Trophoblast cell (in vitro differentiated cells and primary cell): ENCODE measurements at regions not wholly inside any gene's neighbourhood (a gene's known extent, or its start where the extent isn't known, plus 50 kb on each side); places are given as distances from the start of the nearest gene placed in this dataset.
A peak's percentile ranks its signal among the peaks of the same experiment; 100 is the strongest.

ENCODE experiments used
- DNase-seq, 2 donors: peaks; one replicate each; pipeline ENCODE4 v3.0.0-alpha.2; 2016
- H2AFZ ChIP-seq: 2 replicates; pipeline ENCODE4 v1.6.1; 2013; ENCODE audit warnings: low read length, moderate library complexity, mild to moderate bottlenecking; ENCODE audit not compliant: insufficient read depth, poor library complexity
- H2AK5ac ChIP-seq: 2 replicates; pipeline ENCODE4 v1.6.1; 2013; ENCODE audit warnings: mild to moderate bottlenecking, low read length
- H2BK120ac ChIP-seq: 2 replicates; pipeline ENCODE4 v1.6.1; 2013; ENCODE audit warnings: low read length, mild to moderate bottlenecking, moderate library complexity; ENCODE audit not compliant: insufficient read depth, poor library complexity
- H2BK12ac ChIP-seq: 2 replicates; pipeline ENCODE4 v1.6.1; 2013; ENCODE audit warnings: mild to moderate bottlenecking, low read length, moderate library complexity
- H2BK5ac ChIP-seq: 2 replicates; pipeline ENCODE4 v1.6.1; 2013; ENCODE audit warnings: low read length, low read depth, moderate library complexity, mild to moderate bottlenecking; ENCODE audit not compliant: poor library complexity
- H3K14ac ChIP-seq: 2 replicates; pipeline ENCODE4 v1.6.1; 2013; ENCODE audit warnings: mild to moderate bottlenecking, low read length
- H3K18ac ChIP-seq: 2 replicates; pipeline ENCODE4 v1.6.1; 2013; ENCODE audit warnings: mild to moderate bottlenecking, low read length
- H3K23ac ChIP-seq: 2 replicates; pipeline ENCODE4 v1.6.1; 2013; ENCODE audit warnings: low read length
- H3K27ac ChIP-seq: 2 replicates; pipeline ENCODE4 v1.5.1; 2013; ENCODE audit warnings: low read depth, mild to moderate bottlenecking, inconsistent platforms, low read length, moderate library complexity
- H3K27me3 ChIP-seq: 2 replicates; pipeline ENCODE4 v1.6.1; 2013; ENCODE audit warnings: inconsistent platforms, mild to moderate bottlenecking, low read length, moderate library complexity; ENCODE audit not compliant: insufficient read depth
- H3K36me3 ChIP-seq, 2 experiments: 1 replicate in 1 of 2; 2 replicates in 1 of 2; pipeline ENCODE4 v1.6.1; 2013; ENCODE audit warnings: low read length in 2 of 2, mild to moderate bottlenecking in 2 of 2, moderate library complexity in 1 of 2; ENCODE audit not compliant: insufficient read depth in 2 of 2, control insufficient read depth in 1 of 2
- H3K4ac ChIP-seq: 2 replicates; pipeline ENCODE4 v1.6.1; 2013; ENCODE audit warnings: low read depth, mild to moderate bottlenecking, low read length, moderate library complexity
- H3K4me1 ChIP-seq, 2 experiments: 1 replicate in 1 of 2; 2 replicates in 1 of 2; pipeline ENCODE4 v1.6.1; 2013; ENCODE audit warnings: low read length in 2 of 2, mild to moderate bottlenecking in 2 of 2, moderate library complexity in 1 of 2; ENCODE audit not compliant: insufficient read depth in 2 of 2, control insufficient read depth in 1 of 2
- H3K4me2 ChIP-seq: 2 replicates; pipeline ENCODE4 v1.6.1; 2013; ENCODE audit warnings: inconsistent platforms, mild to moderate bottlenecking, low read length, moderate library complexity
- H3K4me3 ChIP-seq: 2 replicates; pipeline ENCODE4 v1.5.1; 2013; ENCODE audit warnings: mild to moderate bottlenecking, low read depth, low read length, inconsistent platforms
- H3K79me1 ChIP-seq: one replicate; pipeline ENCODE4 v1.6.1; 2013; ENCODE audit warnings: low read length
- H3K79me2 ChIP-seq: 2 replicates; pipeline ENCODE4 v1.6.1; 2013; ENCODE audit warnings: low read length, mild to moderate bottlenecking; ENCODE audit not compliant: control insufficient read depth, insufficient read depth, poor library complexity
- H3K9ac ChIP-seq: 2 replicates; pipeline ENCODE4 v1.6.1; 2013; ENCODE audit warnings: mild to moderate bottlenecking, low read length
- H3K9me3 ChIP-seq: 2 replicates; pipeline ENCODE4 v1.6.1; 2013; ENCODE audit warnings: low read depth, mild to moderate bottlenecking, control low read depth, inconsistent platforms, low read length; ENCODE audit not compliant: insufficient read depth
- H4K12ac ChIP-seq: 2 replicates; pipeline ENCODE4 v1.6.1; 2013; ENCODE audit warnings: low read depth, mild to moderate bottlenecking, low read length, moderate library complexity
- H4K8ac ChIP-seq: 2 replicates; pipeline ENCODE4 v1.6.1; 2013; ENCODE audit warnings: low read depth, mild to moderate bottlenecking, low read length, moderate library complexity
- H4K91ac ChIP-seq: one replicate; pipeline ENCODE4 v1.6.1; 2013; ENCODE audit warnings: low read depth, mild to moderate bottlenecking, low read length, moderate library complexity
- WGBS: extraction: QIAGEN DNeasy Blood & Tissue Kit; methylation state at CpG from one replicate; pipeline ENCODE4 v1.1.7; 2013; ENCODE audit warnings: missing lambda C conversion rate; ENCODE audit not compliant: insufficient read length, insufficient coverage; ENCODE audit errors: extremely low coverage; 5-methylcytosine and 5-hydroxymethylcytosine counted together

GRCh38 chr19:30207357-30207756 is 164.8 kb upstream of the ZNF536 start:
- no peak overlapping the region for H3K4ac ChIP-seq

GRCh38 chr19:30208436-30209060 is 163.6 kb upstream of the ZNF536 start:
- no peaks in the 10 kb centered on the region for H3K4me1 ChIP-seq
- no peak overlapping the region for H2AK5ac ChIP-seq
- WGBS, result no CpG with 5 or more reads among the region's 18 CpGs

More at GRCh38 chr19:30207357-30207756, 164.8 kb upstream of the ZNF536 start:
- no peak overlapping the region for H3K14ac ChIP-seq
- H2AFZ ChIP-seq, result no peak overlapping the region
- no peak overlapping the region for H2BK120ac ChIP-seq
- H4K91ac ChIP-seq, result no peak overlapping the region
- no peak overlapping the region for H3K4me2 ChIP-seq
- no peaks in the 10 kb centered on the region for H3K79me2 ChIP-seq
- no peak overlapping the region for H4K12ac ChIP-seq
- peak overlapping the region; percentile 68 for H3K9ac ChIP-seq
- peak overlapping the region; percentile 33 for H3K23ac ChIP-seq
- H3K27ac ChIP-seq, result no peak overlapping the region
- DNase-seq, result no peak
- no peaks in the 10 kb centered on the region for H3K36me3 ChIP-seq
- peaks cover 3% of the 10 kb centered on the region for H3K9me3 ChIP-seq
- H2AK5ac ChIP-seq, result no peak overlapping the region
- H3K4me3 ChIP-seq, result peak overlapping the region; percentile 30
- H4K8ac ChIP-seq, result no peak overlapping the region
- H3K27me3 ChIP-seq, result no peaks in the 10 kb centered on the region
- no peak overlapping the region for H3K18ac ChIP-seq
- no CpG with 5 or more reads among the region's 6 CpGs for WGBS
- no peak overlapping the region for H2BK5ac ChIP-seq
- H2BK12ac ChIP-seq, result no peak overlapping the region
- H3K4me1 ChIP-seq, result no peaks in the 10 kb centered on the region
- H3K79me1 ChIP-seq, result no peaks in the 10 kb centered on the region

DNA sequence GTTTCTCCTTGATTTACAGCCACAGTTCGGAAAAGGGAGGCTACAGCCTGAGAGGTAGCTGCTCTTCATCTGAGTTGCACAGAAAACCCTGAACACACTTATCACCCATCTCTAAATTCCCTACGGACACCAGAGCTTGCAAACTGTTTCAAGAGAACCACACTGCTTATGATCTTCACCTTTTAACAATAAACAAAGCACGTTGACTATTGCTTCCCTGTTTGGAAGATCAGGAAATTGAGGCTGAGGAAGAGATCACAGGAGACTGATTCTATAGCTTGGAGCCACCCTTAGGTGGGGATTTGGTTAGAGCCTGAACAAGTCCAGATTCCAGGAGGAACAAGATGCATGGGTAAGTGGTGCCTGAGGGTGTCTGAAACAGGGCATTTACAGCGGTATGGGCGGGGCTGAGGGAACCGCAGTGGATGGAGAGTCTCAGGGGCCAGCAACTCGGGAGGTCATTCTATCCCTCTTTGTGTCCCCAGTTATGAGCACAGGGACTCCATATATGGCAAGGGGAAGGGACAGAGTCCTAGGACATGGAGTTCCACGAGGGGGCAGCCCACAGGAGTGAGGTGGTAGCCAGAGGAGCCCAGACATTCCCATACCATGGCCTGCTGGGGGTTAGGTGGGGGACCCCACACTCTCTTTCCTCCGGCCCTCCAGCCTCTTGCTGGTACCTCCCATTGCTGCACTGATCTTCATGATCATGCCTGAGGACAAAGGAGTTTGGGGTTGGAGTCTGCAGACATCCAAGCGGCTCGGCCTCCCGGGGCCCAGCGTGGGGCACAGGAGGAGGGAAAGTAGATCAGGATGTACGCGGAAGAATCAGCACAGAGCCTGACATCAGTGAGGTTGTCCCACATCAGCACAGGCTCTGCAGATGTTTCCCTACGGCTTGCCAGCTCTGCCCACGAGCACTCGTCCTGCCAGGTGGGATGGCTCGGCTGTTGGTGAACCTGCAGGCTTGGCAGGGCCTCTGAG is 162.3 kb upstream of the ZNF536 start:
- H3K23ac ChIP-seq, result no peak overlapping the region
- H3K36me3 ChIP-seq, result no peaks in the 10 kb centered on the region
- H3K4me3 ChIP-seq, result no peak overlapping the region
- H3K79me1 ChIP-seq, result no peaks in the 10 kb centered on the region
- no peak overlapping the region for H2BK5ac ChIP-seq
- H3K4ac ChIP-seq, result no peak overlapping the region
- DNase-seq, result no peak
- H2AFZ ChIP-seq, result no peak overlapping the region
- no peak overlapping the region for H3K18ac ChIP-seq
- no peak overlapping the region for H3K4me2 ChIP-seq
- H3K27me3 ChIP-seq, result no peaks in the 10 kb centered on the region
- no peak overlapping the region for H3K14ac ChIP-seq
- H2BK120ac ChIP-seq, result no peak overlapping the region
- no peaks in the 10 kb centered on the region for H3K4me1 ChIP-seq
- no peak overlapping the region for H2AK5ac ChIP-seq
- no peak overlapping the region for H2BK12ac ChIP-seq
- H3K27ac ChIP-seq, result no peak overlapping the region
- no peak overlapping the region for H4K8ac ChIP-seq
- H4K91ac ChIP-seq, result no peak overlapping the region
- no CpG with 5 or more reads among the region's 19 CpGs for WGBS
- H4K12ac ChIP-seq, result no peak overlapping the region
- H3K9me3 ChIP-seq, result peaks cover 3% of the 10 kb centered on the region
- no peak overlapping the region for H3K9ac ChIP-seq
- H3K79me2 ChIP-seq, result no peaks in the 10 kb centered on the region

More at GRCh38 chr19:30208436-30209060, 163.6 kb upstream of the ZNF536 start:
- no peak overlapping the region for H3K23ac ChIP-seq
- no peak overlapping the region for H3K18ac ChIP-seq
- no peaks in the 10 kb centered on the region for H3K79me2 ChIP-seq
- no peaks in the 10 kb centered on the region for H3K36me3 ChIP-seq
- no peak overlapping the region for H3K14ac ChIP-seq
- H3K9me3 ChIP-seq, result peaks cover 3% of the 10 kb centered on the region
- no peak overlapping the region for H3K9ac ChIP-seq
- DNase-seq, result no peak
- H2BK12ac ChIP-seq, result no peak overlapping the region
- no peaks in the 10 kb centered on the region for H3K27me3 ChIP-seq
- H3K4me2 ChIP-seq, result no peak overlapping the region
- H4K12ac ChIP-seq, result no peak overlapping the region
- H3K79me1 ChIP-seq, result no peaks in the 10 kb centered on the region
- H4K91ac ChIP-seq, result no peak overlapping the region
- no peak overlapping the region for H4K8ac ChIP-seq
- no peak overlapping the region for H2BK5ac ChIP-seq
- H3K4me3 ChIP-seq, result no peak overlapping the region
- H3K4ac ChIP-seq, result no peak overlapping the region
- no peak overlapping the region for H2AFZ ChIP-seq
- no peak overlapping the region for H3K27ac ChIP-seq
- no peak overlapping the region for H2BK120ac ChIP-seq

DNA sequence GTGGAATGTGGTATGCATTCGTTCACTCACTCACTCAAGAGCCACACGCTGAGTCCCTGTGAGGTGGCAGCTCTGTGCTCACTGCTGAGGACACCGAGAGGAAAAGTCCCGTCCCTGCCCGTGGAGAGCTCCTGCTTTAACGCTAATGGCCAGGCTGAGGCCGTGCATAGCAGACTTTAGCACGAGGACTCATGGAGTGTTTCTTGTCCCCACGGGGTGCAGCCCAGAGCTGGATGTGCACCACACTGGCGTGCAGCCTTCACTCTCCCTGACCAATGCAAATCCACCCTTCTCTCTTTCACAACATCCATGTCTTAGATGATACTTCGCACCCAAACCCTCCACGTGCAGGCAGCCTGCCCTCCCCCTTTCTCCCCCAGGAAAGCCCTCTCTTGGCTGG is 159.6 kb upstream of the ZNF536 start:
- WGBS, result no CpG with 5 or more reads among the region's 12 CpGs

More for the DNA sequence above, 159.6 kb upstream of the ZNF536 start:
- Histone ChIP-seq H3K23ac (no peak overlapping the region), H3K79me1 (no peaks in the 10 kb centered on the region), H3K79me2 (no peaks in the 10 kb centered on the region), H3K18ac (no peak overlapping the region), H2BK120ac (no peak overlapping the region), H4K91ac (no peak overlapping the region), H3K36me3 (no peaks in the 10 kb centered on the region), H3K4me3 (no peak overlapping the region), H4K12ac (no peak overlapping the region), H2AK5ac (no peak overlapping the region), H2BK5ac (no peak overlapping the region), H3K4me2 (no peak overlapping the region), H3K9ac (no peak overlapping the region), H3K4ac (no peak overlapping the region), H2BK12ac (no peak overlapping the region), H3K9me3 (no peaks in the 10 kb centered on the region), H2AFZ (no peak overlapping the region), H3K27ac (no peak overlapping the region), H4K8ac (no peak overlapping the region), H3K4me1 (no peaks in the 10 kb centered on the region), H3K14ac (no peak overlapping the region), H3K27me3 (no peaks in the 10 kb centered on the region)
- no peak for DNase-seq
